ENCODE measurements at regions not wholly inside any gene's neighbourhood (a gene's known extent, or its start where the extent isn't known, plus 50 kb on each side); places are given as distances from the start of the nearest gene placed in this dataset.

- no peak for DNase-seq (ENCODE audit: low read depth)
Observed at GRCh38 chrX:113269203-113269602, 428.6 kb upstream of the AMOT start.

GRCh38 chrX:113260474-113260873, 419.8 kb upstream of the AMOT start:
- no peak overlapping the region for H3K4me3 ChIP-seq (ENCODE audit: low read depth, low read length)
- no peak for DNase-seq (ENCODE audit: low read depth)
- no peak for TF ChIP-seq CTCF (IDR thresholded peaks at IDR 0.05; ENCODE audit: control insufficient read depth, extremely low read depth, insufficient read depth)

More at GRCh38 chrX:113269203-113269602, 428.6 kb upstream of the AMOT start:
- TF ChIP-seq CTCF (IDR thresholded peaks at IDR 0.05; ENCODE audit: control insufficient read depth, extremely low read depth, insufficient read depth) = no peak
- no peak overlapping the region for H3K4me3 ChIP-seq (ENCODE audit: low read depth, low read length)

GRCh38 chrX:113222305-113222704, 381.7 kb upstream of the AMOT start:
- no peak for TF ChIP-seq CTCF (IDR thresholded peaks at IDR 0.05; ENCODE audit: control insufficient read depth, extremely low read depth, insufficient read depth)
- no peak overlapping the region for H3K4me3 ChIP-seq (ENCODE audit: low read depth, low read length)
- DNase-seq (ENCODE audit: low read depth) = no peak

GRCh38 chrX:113212052-113212451, 371.4 kb upstream of the AMOT start:
- no peak overlapping the region for H3K4me3 ChIP-seq (ENCODE audit: low read depth, low read length)
- no peak for TF ChIP-seq CTCF (IDR thresholded peaks at IDR 0.05; ENCODE audit: control insufficient read depth, extremely low read depth, insufficient read depth)
- no peak for DNase-seq (ENCODE audit: low read depth)

- TF ChIP-seq CTCF (IDR thresholded peaks at IDR 0.05; ENCODE audit: control insufficient read depth, extremely low read depth, insufficient read depth) = no peak
- DNase-seq (ENCODE audit: low read depth) = no peak
- H3K4me3 ChIP-seq (ENCODE audit: low read depth, low read length) = no peak overlapping the region
Observed at GRCh38 chrX:113202601-113203000, 362.0 kb upstream of the AMOT start.

- no peak for DNase-seq (ENCODE audit: low read depth)
- H3K4me3 ChIP-seq (ENCODE audit: low read depth, low read length) = no peak overlapping the region
- no peak for TF ChIP-seq CTCF (IDR thresholded peaks at IDR 0.05; ENCODE audit: control insufficient read depth, extremely low read depth, insufficient read depth)
Observed at GRCh38 chrX:113195949-113196348, 355.3 kb upstream of the AMOT start.

GRCh38 chrX:113192418-113192817, 351.8 kb upstream of the AMOT start:
- TF ChIP-seq CTCF (IDR thresholded peaks at IDR 0.05; ENCODE audit: control insufficient read depth, extremely low read depth, insufficient read depth) = no peak
- no peak for DNase-seq (ENCODE audit: low read depth)
- no peak overlapping the region for H3K4me3 ChIP-seq (ENCODE audit: low read depth, low read length)

Measured in LNCaP clone FGC (cell line).